Fibroblast of the conjunctiva (primary cell): ENCODE measurements at regions not wholly inside any gene's neighbourhood (a gene's known extent, or its start where the extent isn't known, plus 50 kb on each side); places are given as distances from the start of the nearest gene placed in this dataset.
A peak's percentile ranks its signal among the peaks of the same experiment; 100 is the strongest.

Experiments
- DNase-seq: peaks from one replicate; pipeline ENCODE4 v3.0.0-alpha.2; 2010; ENCODE audit warnings: low read depth

- DNase-seq, result no peak
Measured at GRCh38 chr10:78620985-78621799, 447.6 kb upstream of the ZMIZ1 start.

- peak; percentile 2 for DNase-seq
Measured at GRCh38 chr10:78623578-78624215, 445.1 kb upstream of the ZMIZ1 start.

GRCh38 chr10:78624791-78625190 is 444.0 kb upstream of the ZMIZ1 start:
- DNase-seq, result no peak

GRCh38 chr10:78626471-78626870 is 442.3 kb upstream of the ZMIZ1 start:
- no peak for DNase-seq

- DNase-seq, result no peak
Measured at GRCh38 chr10:78627254-78627795, 441.4 kb upstream of the ZMIZ1 start.

GRCh38 chr10:78628976-78629375 is 439.8 kb upstream of the ZMIZ1 start:
- DNase-seq, result no peak

- DNase-seq, result no peak
Measured at GRCh38 chr10:78629773-78630172, 439.0 kb upstream of the ZMIZ1 start.

- DNase-seq, result no peak
Measured at GRCh38 chr10:78630944-78631838, 437.6 kb upstream of the ZMIZ1 start.

GRCh38 chr10:78634389-78634815 is 434.4 kb upstream of the ZMIZ1 start:
- DNase-seq, result no peak

GRCh38 chr10:78634835-78635234 is 433.9 kb upstream of the ZMIZ1 start:
- DNase-seq, result no peak

GRCh38 chr10:78639629-78640028 is 429.1 kb upstream of the ZMIZ1 start:
- no peak for DNase-seq

GRCh38 chr10:78640796-78641636 is 427.8 kb upstream of the ZMIZ1 start:
- DNase-seq, result no peak

- no peak for DNase-seq
Measured at GRCh38 chr10:78641693-78642092, 427.1 kb upstream of the ZMIZ1 start.

GRCh38 chr10:78642269-78642816 is 426.4 kb upstream of the ZMIZ1 start:
- no peak for DNase-seq

GRCh38 chr10:78643513-78643912 is 425.3 kb upstream of the ZMIZ1 start:
- no peak for DNase-seq

- DNase-seq, result no peak
Measured at GRCh38 chr10:78644550-78644949, 424.2 kb upstream of the ZMIZ1 start.

- DNase-seq, result no peak
Measured at GRCh38 chr10:78645169-78645686, 423.5 kb upstream of the ZMIZ1 start.

GRCh38 chr10:78645975-78646374 is 422.8 kb upstream of the ZMIZ1 start:
- DNase-seq, result no peak

GRCh38 chr10:78648256-78648860 is 420.4 kb upstream of the ZMIZ1 start:
- no peak for DNase-seq

GRCh38 chr10:78649429-78649828 is 419.3 kb upstream of the ZMIZ1 start:
- no peak for DNase-seq
